SK-MEL-5 (cell line): ENCODE measurements at regions not wholly inside any gene's neighbourhood (a gene's known extent, or its start where the extent isn't known, plus 50 kb on each side); places are given as distances from the start of the nearest gene placed in this dataset.
A peak's percentile ranks its signal among the peaks of the same experiment; 100 is the strongest.

Source experiments
- DNase-seq: peaks from one replicate; pipeline ENCODE4 v3.0.0-alpha.2; 2016; ENCODE audit warnings: low read depth, low spot score
- in situ Hi-C: cut with HindIII; loops from 2 replicates; pipeline ENCODE4 v1.10.0; 2016; ENCODE audit warnings: low sequenced_read_pairs, high pct_unique_total_duplicates, low pct_unique_long_range_greater_than_20kb

- in situ Hi-C loops = no loop called here
- no peak for DNase-seq
Observed at GRCh38 chr7:33720870-33721269, 184.5 kb upstream of the BMPER start.

GRCh38 chr7:33721895-33722294, 183.4 kb upstream of the BMPER start:
- DNase-seq = no peak
- in situ Hi-C loops = no loop called here

- in situ Hi-C loops = no loop called here
- peak; percentile 61 for DNase-seq
Observed at GRCh38 chr7:33722383-33723101, 182.8 kb upstream of the BMPER start.

- DNase-seq = no peak
- in situ Hi-C loops = no loop called here
Observed at GRCh38 chr7:33724201-33724600, 181.1 kb upstream of the BMPER start.

GRCh38 chr7:33725111-33726025, 180.0 kb upstream of the BMPER start:
- in situ Hi-C loops = no loop called here
- no peak for DNase-seq

GRCh38 chr7:33726582-33726981, 178.8 kb upstream of the BMPER start:
- in situ Hi-C loops = no loop called here
- peak; percentile 19 for DNase-seq

GRCh38 chr7:33727315-33727714, 178.0 kb upstream of the BMPER start:
- DNase-seq = no peak
- in situ Hi-C loops = no loop called here

GRCh38 chr7:33728873-33729551, 176.3 kb upstream of the BMPER start:
- in situ Hi-C loops = no loop called here
- DNase-seq = no peak

GRCh38 chr7:33729726-33730125, 175.6 kb upstream of the BMPER start:
- no peak for DNase-seq
- in situ Hi-C loops = no loop called here

- DNase-seq = no peak
- in situ Hi-C loops = no loop called here
Observed at GRCh38 chr7:33730958-33731357, 174.4 kb upstream of the BMPER start.

GRCh38 chr7:33731912-33732311, 173.4 kb upstream of the BMPER start:
- in situ Hi-C loops = no loop called here

GRCh38 chr7:33732462-33732861, 172.9 kb upstream of the BMPER start:
- in situ Hi-C loops = no loop called here

More at GRCh38 chr7:33731912-33732311, 173.4 kb upstream of the BMPER start:
- no peak for DNase-seq

GRCh38 chr7:33733870-33734650, 171.3 kb upstream of the BMPER start:
- in situ Hi-C loops = no loop called here
- DNase-seq = no peak

More at GRCh38 chr7:33732462-33732861, 172.9 kb upstream of the BMPER start:
- no peak for DNase-seq

GRCh38 chr7:33735403-33735802, 169.9 kb upstream of the BMPER start:
- in situ Hi-C loops = no loop called here
- DNase-seq = no peak

GRCh38 chr7:33736521-33737221, 168.7 kb upstream of the BMPER start:
- in situ Hi-C loops = no loop called here
- DNase-seq = no peak

- DNase-seq = no peak
- in situ Hi-C loops = no loop called here
Observed at GRCh38 chr7:33738260-33738935, 166.9 kb upstream of the BMPER start.
